ENCODE measurements at regions not wholly inside any gene's neighbourhood (a gene's known extent, or its start where the extent isn't known, plus 50 kb on each side); places are given as distances from the start of the nearest gene placed in this dataset.
"Not testable (repeated sequence)": the region's sequence is repeated elsewhere in the genome, so short reads cannot be mapped to it uniquely, and the experiment has no call there.

GRCh38 chr7:136527554-136527953 lies 340.9 kb upstream of the CHRM2 start:
- DNase-seq, result no peak

GRCh38 chr7:136526408-136527105 lies 341.9 kb upstream of the CHRM2 start:
- DNase-seq, result no peak

- DNase-seq, result no peak
Measured at GRCh38 chr7:136523571-136523970, 344.9 kb upstream of the CHRM2 start.

DNA sequence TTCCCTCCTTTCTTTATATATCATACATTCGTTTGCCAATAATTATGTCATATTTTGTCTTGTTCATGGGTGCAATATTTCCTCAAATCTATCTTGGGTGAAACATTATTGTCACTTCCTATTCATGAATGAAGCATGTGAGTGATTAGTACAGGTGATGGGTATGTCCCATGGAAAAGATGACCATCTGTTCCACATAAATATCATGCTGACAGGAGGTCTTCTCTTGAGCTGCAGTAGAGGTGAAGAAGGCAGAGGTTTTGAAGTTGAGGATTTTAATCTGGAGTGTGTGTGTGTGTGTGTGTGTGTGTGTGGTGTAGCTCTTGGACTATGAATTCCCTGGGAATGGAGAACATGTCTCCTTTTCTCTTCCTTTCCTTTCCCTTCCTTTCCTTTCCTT lies 350.5 kb upstream of the CHRM2 start:
- no peak for DNase-seq

DNA sequence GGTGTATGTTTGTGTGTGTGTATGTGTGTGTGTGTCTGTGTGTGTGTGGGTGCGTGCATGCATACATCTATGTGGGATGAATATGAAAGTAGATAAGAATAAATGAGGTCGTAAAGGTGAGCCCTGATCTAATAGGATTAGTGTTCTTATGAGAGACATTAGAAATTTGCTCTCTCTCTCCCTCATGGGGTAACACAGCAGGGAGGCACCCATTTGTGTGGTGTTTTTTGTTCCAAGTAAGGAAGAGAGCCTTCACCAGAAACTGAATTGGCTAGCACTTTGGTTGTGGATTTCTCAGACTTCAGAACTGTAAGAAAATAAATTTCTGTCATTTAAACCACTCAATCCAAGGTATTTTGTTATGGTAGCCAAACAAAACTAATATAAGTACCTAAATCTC lies 353.7 kb upstream of the CHRM2 start:
- no peak for DNase-seq

DNA sequence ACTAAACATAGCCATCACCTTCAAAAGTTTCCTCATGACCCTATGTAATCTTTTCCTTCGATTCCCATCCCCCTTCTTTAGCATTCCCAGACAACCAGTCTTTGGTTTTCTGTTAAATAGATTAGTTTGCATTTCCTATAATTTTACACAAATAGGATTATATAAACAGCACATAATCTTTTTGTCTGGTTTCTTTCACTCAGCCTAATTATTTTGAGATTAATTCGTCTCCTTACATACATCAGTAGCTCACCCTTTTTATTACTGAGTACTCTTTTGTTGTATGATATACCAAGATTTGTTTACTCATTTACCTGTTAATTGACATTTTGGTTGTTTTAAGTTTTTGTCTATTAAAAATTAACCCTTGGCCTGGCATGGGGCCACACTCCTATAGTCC lies 354.7 kb upstream of the CHRM2 start:
- DNase-seq, result no peak

- no peak for DNase-seq
Measured at GRCh38 chr7:136509466-136509865, 359.0 kb upstream of the CHRM2 start.

DNA sequence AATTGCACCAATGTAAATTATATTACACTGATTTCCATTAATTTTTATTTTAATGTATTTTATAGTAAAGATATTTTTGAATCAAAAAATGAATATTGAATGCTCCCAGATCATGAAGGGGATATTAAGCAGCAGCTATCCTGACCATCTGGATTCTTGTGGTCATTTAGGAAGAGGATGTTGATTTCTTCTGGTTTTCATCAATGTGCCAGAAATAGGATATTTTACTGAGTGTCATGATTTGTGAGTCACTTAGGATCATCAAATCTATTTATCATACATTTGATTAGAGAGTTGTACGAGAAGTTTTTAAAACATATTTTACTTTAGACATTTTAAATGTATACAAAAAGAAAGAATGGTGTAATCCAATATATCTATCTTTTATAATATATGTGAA lies 366.3 kb upstream of the CHRM2 start:
- DNase-seq, result no peak

GRCh38 chr7:136501151-136501550 lies 367.3 kb upstream of the CHRM2 start:
- DNase-seq, result no peak

DNA sequence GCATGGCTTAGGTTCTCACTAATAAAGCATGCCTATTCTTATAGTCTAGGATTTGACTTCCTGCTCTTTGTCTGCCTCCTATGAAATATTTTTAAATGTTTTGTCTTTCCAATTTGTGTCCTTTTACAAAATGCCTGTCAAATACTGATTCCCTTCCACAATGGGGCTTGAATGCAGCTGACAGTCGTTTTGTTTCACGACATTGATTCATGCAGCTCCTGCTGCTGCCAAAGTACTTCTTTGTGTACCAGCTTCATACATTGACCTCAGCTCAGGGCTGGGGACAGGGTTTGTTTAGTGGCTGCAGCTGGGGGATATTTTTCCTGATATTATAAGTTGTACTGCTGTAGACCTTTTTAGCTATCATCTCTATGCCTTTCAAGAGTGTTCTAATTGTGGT lies 371.9 kb upstream of the CHRM2 start:
- DNase-seq, result no peak

DNA sequence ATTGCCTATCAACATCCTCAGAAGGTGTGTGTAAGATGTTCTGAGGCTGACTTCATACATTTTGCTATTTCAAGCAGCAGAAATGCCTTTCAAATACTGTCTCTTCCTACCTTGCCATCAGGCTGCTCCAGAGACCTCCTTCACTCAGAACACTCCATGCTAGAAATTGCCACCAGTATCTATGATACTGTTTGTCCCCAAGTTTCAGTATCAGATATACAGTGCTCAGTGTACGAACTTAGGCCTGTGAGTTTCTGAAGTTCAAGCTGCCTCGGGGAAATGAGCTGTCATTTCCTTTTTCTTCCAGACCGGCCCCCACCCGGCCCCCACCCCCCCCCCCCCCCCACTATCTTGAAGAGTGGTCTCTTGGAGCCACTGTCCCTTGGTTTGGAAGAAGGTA lies 373.4 kb upstream of the CHRM2 start:
- no peak for DNase-seq

GRCh38 chr7:136492366-136492765 lies 376.1 kb upstream of the CHRM2 start:
- DNase-seq, result no peak

- no peak for DNase-seq
Measured at GRCh38 chr7:136489808-136490207, 378.6 kb upstream of the CHRM2 start.

- no peak for DNase-seq
Measured at GRCh38 chr7:136480901-136481300, 387.6 kb upstream of the CHRM2 start.

DNA sequence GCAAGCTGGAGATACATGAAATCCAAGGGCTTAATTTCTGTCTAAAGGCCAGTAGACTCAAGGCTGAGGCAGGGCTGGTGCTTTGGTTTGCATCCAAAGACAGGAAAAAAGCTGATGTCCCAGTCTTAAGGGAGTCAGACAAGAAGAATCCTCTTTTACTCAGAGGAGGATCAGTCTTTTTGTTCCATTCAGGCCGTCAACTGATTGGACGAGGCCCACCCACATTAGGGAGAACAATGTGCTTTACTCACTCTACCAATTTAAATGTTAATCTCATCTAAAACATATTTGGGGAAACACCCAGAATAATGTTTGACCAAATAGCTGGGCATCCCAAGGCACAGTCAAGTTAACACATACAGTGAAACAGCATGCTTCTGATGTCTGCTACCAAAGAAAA lies 388.5 kb upstream of the CHRM2 start:
- no peak for DNase-seq

DNA sequence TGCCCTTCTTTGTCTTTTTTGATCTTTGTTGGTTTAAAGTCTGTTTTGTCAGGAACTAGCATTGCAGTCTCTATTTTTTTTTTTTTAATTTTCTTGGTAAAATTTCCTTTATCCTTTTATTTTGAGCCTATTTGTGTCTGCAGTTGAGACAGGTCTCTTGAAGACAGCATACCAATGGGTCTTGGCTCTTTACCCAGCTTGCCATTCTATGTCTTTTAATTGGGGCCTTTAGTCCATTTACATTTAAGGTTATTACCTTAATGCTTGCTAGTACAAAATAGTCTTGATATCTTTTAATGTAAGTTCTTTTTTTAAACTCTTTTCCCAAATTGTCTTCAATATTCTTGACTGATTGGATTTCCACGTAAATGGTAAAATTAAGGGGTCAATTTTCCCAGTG lies 398.3 kb upstream of the CHRM2 start:
- no peak for DNase-seq

DNA sequence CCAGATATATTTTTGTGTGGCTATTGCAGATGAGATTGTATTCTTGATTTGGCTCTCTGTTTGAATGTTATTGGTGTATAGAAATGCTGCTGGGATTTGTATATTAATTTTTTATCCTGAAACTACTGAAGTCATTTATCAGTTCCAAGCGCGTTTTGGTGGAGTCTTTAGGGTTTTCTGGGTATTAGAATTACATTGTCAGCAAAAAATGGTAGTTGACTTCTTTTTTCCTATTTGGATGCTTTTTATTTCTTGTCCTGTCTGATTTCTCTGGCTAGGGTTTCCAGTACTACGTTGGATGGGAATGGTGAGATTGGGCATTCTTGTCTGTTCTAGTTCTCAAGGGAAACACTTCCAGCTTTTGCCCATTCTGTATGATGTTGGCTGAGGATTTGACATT lies 415.5 kb upstream of the CHRM2 start:
- no peak for DNase-seq

DNA sequence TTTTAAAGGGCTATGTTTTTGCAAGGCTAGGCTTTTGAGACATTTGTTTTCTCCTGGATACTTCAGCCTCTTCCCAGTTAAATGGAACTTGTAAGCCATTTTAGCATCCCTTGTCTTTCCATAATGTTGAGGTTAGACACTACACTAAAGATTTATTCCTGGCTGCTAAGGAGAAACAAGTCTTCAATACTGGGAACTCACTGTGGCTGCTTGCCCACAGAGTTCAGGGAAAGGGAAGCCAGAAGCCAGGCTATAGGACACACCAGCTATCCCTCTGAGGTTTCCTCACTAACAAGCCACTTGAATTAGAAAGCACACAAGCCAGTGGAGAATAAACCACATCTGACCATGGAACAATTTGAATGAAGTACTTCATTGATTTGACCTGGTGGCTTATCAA lies 421.7 kb upstream of the CHRM2 start:
- no peak for DNase-seq

DNA sequence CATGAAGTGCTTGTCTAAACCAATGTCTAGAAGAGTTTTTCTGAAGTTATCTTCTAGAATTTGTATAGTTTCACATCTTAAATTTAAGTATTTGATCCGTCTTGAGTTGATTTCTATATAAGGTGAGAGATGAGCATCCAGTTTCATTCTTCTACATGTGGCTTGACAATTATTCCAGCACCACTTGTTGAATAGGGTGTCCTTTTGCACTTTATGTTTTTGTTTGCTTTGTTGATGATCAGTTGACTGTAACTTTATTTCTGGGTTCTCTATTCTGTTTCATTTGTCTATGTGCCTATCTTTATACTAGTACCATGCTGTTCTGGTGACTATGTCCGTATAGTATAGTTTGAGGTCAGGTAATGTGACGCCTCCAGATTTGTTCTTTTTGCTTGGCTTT lies 426.6 kb upstream of the CHRM2 start:
- DNase-seq, result no peak

- DNase-seq, result not testable (repeated sequence)
Measured at GRCh38 chr7:136431736-136432135, 436.7 kb upstream of the CHRM2 start.

DNA sequence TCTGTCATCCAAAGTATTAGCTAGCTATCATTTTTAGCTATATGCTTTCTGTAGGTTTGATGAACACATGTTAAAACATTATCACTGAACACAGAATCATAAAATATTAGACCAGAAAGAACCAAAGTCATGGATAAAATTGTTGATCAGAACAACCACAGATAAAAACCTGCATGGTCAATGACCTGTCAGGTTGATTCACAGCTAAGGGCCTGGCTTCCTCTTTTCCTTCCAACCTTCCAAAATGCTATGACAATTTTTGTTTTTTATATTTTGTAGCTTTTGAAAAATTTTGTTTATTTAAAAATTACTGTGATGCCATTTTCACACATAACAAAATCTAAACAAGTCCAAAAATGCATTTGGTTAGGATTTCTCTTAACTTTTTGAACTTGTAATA lies 444.4 kb upstream of the CHRM2 start:
- no peak for DNase-seq

- DNase-seq, result not testable (repeated sequence)
Measured at GRCh38 chr7:136419740-136420139, 442.6 kb upstream of the MTPN start.

- DNase-seq, result no peak
Measured at GRCh38 chr7:136412952-136413351, 435.8 kb upstream of the MTPN start.

- no peak for DNase-seq
Measured at GRCh38 chr7:136405931-136406777, 429.0 kb upstream of the MTPN start.

DNA sequence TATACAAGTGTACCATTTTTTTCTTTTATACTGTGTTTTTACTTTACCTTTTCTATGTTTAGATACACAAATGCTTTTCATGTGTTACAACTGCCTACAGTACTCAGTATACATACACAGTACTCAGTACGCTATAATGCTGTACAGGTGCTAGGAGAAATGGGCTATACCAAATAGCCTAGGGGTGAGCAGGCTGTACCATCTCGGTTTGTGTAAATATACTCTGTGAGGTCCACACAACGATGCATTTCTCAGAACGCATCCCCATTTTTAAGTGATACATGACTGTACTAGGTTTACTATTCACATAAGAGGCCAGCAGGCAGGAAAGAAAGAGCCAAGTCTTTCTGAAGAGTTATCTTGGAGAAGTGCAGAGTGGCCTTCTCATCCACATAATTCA lies 426.4 kb upstream of the MTPN start:
- DNase-seq, result no peak

Measured in activated naive CD4-positive, alpha-beta T cell (primary cell).